ENCODE measurements at regions not wholly inside any gene's neighbourhood (a gene's known extent, or its start where the extent isn't known, plus 50 kb on each side); places are given as distances from the start of the nearest gene placed in this dataset.

DNA sequence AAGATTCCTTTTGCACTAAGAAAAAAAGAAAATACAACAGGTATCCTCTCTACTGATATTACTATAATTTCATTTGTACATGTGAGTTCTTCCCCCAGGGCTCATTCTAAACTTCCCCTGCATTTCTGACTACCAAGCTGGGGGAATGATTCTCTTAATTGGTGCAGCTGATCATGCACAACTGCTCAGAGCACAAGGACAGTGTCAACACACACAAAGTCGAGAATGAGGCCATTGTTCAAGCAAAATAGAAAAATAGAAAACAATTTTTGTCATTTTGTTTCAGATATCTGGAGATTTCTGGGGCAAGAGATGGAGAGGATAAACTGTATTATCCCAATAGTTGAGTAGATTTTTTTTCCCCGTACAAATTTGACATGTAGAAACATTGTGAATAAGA, 236.3 kb downstream of the HAO1 start:
- TF ChIP-seq, protein P1, sequence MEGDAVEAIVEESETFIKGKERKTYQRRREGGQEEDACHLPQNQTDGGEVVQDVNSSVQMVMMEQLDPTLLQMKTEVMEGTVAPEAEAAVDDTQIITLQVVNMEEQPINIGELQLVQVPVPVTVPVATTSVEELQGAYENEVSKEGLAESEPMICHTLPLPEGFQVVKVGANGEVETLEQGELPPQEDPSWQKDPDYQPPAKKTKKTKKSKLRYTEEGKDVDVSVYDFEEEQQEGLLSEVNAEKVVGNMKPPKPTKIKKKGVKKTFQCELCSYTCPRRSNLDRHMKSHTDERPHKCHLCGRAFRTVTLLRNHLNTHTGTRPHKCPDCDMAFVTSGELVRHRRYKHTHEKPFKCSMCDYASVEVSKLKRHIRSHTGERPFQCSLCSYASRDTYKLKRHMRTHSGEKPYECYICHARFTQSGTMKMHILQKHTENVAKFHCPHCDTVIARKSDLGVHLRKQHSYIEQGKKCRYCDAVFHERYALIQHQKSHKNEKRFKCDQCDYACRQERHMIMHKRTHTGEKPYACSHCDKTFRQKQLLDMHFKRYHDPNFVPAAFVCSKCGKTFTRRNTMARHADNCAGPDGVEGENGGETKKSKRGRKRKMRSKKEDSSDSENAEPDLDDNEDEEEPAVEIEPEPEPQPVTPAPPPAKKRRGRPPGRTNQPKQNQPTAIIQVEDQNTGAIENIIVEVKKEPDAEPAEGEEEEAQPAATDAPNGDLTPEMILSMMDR (optimal IDR thresholded peaks at IDR 0.05 in 1 of 3, IDR thresholded peaks at IDR 0.05 in 1 of 3, conservative IDR thresholded peaks at IDR 0.05 in 1 of 3; ENCODE audit: extremely low read depth in 1 of 3, insufficient read depth in 2 of 3, low read length in 3 of 3): no peak
- TF ChIP-seq EZH2 (IDR thresholded peaks at IDR 0.05; ENCODE audit: low read length): no peak
- Histone ChIP-seq H3K4me2 (ENCODE audit: control insufficient read depth, extremely low read depth, insufficient read depth, low read depth, low read length) (no peak overlapping the region), H3K4me3 (ENCODE audit: control insufficient read depth in 2 of 3, extremely low read depth in 1 of 3, insufficient read depth in 2 of 3, low read depth in 1 of 3, low read length in 3 of 3) (no peak overlapping the region), H3K4me1 (ENCODE audit: control insufficient read depth, extremely low read depth, insufficient read depth, low read length) (no peaks in the 10 kb centered on the region), H3K27ac (ENCODE audit: control insufficient read depth, insufficient read depth, low read length) (no peak overlapping the region), H3K9me3 (ENCODE audit: control insufficient read depth, low read depth, low read length) (no peaks in the 10 kb centered on the region), H4K20me1 (ENCODE audit: control insufficient read depth, extremely low read depth, insufficient read depth, low read length) (no peaks in the 10 kb centered on the region), H3K27me3 (ENCODE audit: control insufficient read depth, extremely low read depth, insufficient read depth, low read length) (no peaks in the 10 kb centered on the region), H2AFZ (ENCODE audit: control insufficient read depth, low read length) (no peak overlapping the region), H3K9me1 (ENCODE audit: control insufficient read depth, extremely low read depth, insufficient read depth, low read length) (no peaks in the 10 kb centered on the region), H3K9ac (ENCODE audit: control insufficient read depth, extremely low read depth, insufficient read depth, low read length) (no peak overlapping the region), H3K36me3 (ENCODE audit: control insufficient read depth in 2 of 2, extremely low read depth in 1 of 2, insufficient read depth in 2 of 2, low read length in 2 of 2) (no peaks in the 10 kb centered on the region), H3K79me2 (ENCODE audit: control insufficient read depth, insufficient read depth, low read length) (no peaks in the 10 kb centered on the region)
- dilution Hi-C loops (cut with MboI; ENCODE audit: extremely low pct_ligation_motif_present, low sequenced_read_pairs): no loop called here
- FAIRE-seq: no peak
- no peak for DNase-seq (ENCODE audit: low read depth, low spot score)

DNA sequence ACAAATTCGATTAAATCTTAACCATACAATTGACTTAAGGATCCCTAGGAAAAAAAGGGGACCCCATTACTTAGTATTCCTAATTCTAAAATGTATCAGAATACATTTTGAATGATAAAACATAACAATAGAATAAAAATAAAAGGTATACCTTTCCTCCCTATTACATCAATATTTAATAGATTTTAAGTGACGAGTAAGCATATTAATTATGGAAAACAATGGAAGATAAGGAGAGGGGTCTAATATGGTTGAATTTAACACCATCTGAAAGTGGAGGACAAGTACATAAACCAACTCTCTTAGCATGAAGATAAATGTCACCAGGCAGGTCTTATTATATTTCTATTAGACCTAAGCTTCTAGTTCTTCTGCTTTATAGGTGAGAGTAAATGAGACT, 232.1 kb downstream of the HAO1 start:
- H3K4me1 ChIP-seq (ENCODE audit: control insufficient read depth, extremely low read depth, insufficient read depth, low read length): no peaks in the 10 kb centered on the region
- no peak overlapping the region for H3K9ac ChIP-seq (ENCODE audit: control insufficient read depth, extremely low read depth, insufficient read depth, low read length)
- H3K27ac ChIP-seq (ENCODE audit: control insufficient read depth, insufficient read depth, low read length): no peak overlapping the region
- TF ChIP-seq, protein P1 (optimal IDR thresholded peaks at IDR 0.05 in 1 of 3, IDR thresholded peaks at IDR 0.05 in 1 of 3, conservative IDR thresholded peaks at IDR 0.05 in 1 of 3; ENCODE audit: extremely low read depth in 1 of 3, insufficient read depth in 2 of 3, low read length in 3 of 3): no peak
- no peak for TF ChIP-seq EZH2 (IDR thresholded peaks at IDR 0.05; ENCODE audit: low read length)
- dilution Hi-C loops (cut with MboI; ENCODE audit: extremely low pct_ligation_motif_present, low sequenced_read_pairs): no loop called here
- H3K9me1 ChIP-seq (ENCODE audit: control insufficient read depth, extremely low read depth, insufficient read depth, low read length): no peaks in the 10 kb centered on the region
- no peaks in the 10 kb centered on the region for H3K36me3 ChIP-seq (ENCODE audit: control insufficient read depth in 2 of 2, extremely low read depth in 1 of 2, insufficient read depth in 2 of 2, low read length in 2 of 2)
- H2AFZ ChIP-seq (ENCODE audit: control insufficient read depth, low read length): no peak overlapping the region
- FAIRE-seq: no peak
- no peaks in the 10 kb centered on the region for H3K9me3 ChIP-seq (ENCODE audit: control insufficient read depth, low read depth, low read length)
- H3K4me2 ChIP-seq (ENCODE audit: control insufficient read depth, extremely low read depth, insufficient read depth, low read depth, low read length): no peak overlapping the region
- no peaks in the 10 kb centered on the region for H3K79me2 ChIP-seq (ENCODE audit: control insufficient read depth, insufficient read depth, low read length)
- DNase-seq (ENCODE audit: low read depth, low spot score): no peak
- H3K4me3 ChIP-seq (ENCODE audit: control insufficient read depth in 2 of 3, extremely low read depth in 1 of 3, insufficient read depth in 2 of 3, low read depth in 1 of 3, low read length in 3 of 3): no peak overlapping the region
- H4K20me1 ChIP-seq (ENCODE audit: control insufficient read depth, extremely low read depth, insufficient read depth, low read length): no peaks in the 10 kb centered on the region
- H3K27me3 ChIP-seq (ENCODE audit: control insufficient read depth, extremely low read depth, insufficient read depth, low read length): no peaks in the 10 kb centered on the region

Data from keratinocyte (primary cell).